Loucy (cell line): ENCODE measurements at regions not wholly inside any gene's neighbourhood (a gene's known extent, or its start where the extent isn't known, plus 50 kb on each side); places are given as distances from the start of the nearest gene placed in this dataset.

Experiments used
- CTCF ChIP-seq: fragments of 200-600 bp; sonication (generic); conservative IDR thresholded peaks from 2 replicates; pipeline ENCODE4 v1.5.1; 2014; ENCODE audit warnings: mild to moderate bottlenecking, antibody characterized with exemption, low read length
- EZH2phosphoT487 ChIP-seq: fragments of 200-600 bp; IDR thresholded peaks from 2 replicates; pipeline ENCODE4 v1.6.1; 2018; ENCODE audit warnings: antibody characterized with exemption, mild to moderate bottlenecking, moderate library complexity, borderline replicate concordance

- TF ChIP-seq CTCF: no peak
- TF ChIP-seq EZH2phosphoT487: no peak
These were observed 144.1 kb upstream of the SLC10A2 start for GRCh38 chr13:103210348-103210747.
